HEK293 (cell line): ENCODE measurements at regions not wholly inside any gene's neighbourhood (a gene's known extent, or its start where the extent isn't known, plus 50 kb on each side); places are given as distances from the start of the nearest gene placed in this dataset.

ENCODE experiments used
- CTCF ChIA-PET: fragments of 350-600 bp; formaldehyde crosslinking; extraction: SDS; loops from one replicate; lab custom pipeline; 2021; ENCODE audit warnings: antibody characterized with exemption; lab: Yijun Ruan, JAX
- POLR2A ChIA-PET: fragments of 300-600 bp; formaldehyde crosslinking; extraction: SDS; loops from one replicate; lab custom pipeline; 2020; ENCODE audit warnings: antibody characterized with exemption, inconsistent platforms; lab: Yijun Ruan, JAX
- H3K27ac ChIP-seq: fragments of 200-500 bp; sonication (Bioruptor generic); 2 replicates; pipeline ENCODE4 v1.5.1; 2014; ENCODE audit warnings: low read depth, low read length, control low read depth, inconsistent platforms; ENCODE audit errors: extremely low read depth
- H3K36me3 ChIP-seq, 2 experiments: fragments of 200-500 bp in 1 of 2; sonication (Bioruptor generic) in 1 of 2; 1 replicate in 1 of 2; 2 replicates in 1 of 2; pipeline ENCODE4 v1.5.1; 2014 to 2017; ENCODE audit warnings: inconsistent platforms in 2 of 2, low read length in 2 of 2; ENCODE audit not compliant: control insufficient read depth in 2 of 2, insufficient read depth in 1 of 2
- H3K4me1 ChIP-seq: fragments of 200-500 bp; sonication (Bioruptor generic); 2 replicates; pipeline ENCODE4 v1.5.1; 2014; ENCODE audit warnings: mild to moderate bottlenecking, low read length, inconsistent platforms; ENCODE audit not compliant: control insufficient read depth, insufficient read depth
- H3K4me3 ChIP-seq: 2 replicates; pipeline ENCODE4 v1.5.1; 2011; ENCODE audit warnings: low read depth, mild to moderate bottlenecking, control low read depth, low read length, moderate library complexity
- H3K9me3 ChIP-seq: fragments of 200-500 bp; sonication (Bioruptor generic); 2 replicates; pipeline ENCODE4 v1.5.1; 2014; ENCODE audit warnings: low read depth, low read length, inconsistent platforms; ENCODE audit not compliant: control insufficient read depth, insufficient read depth
- GLI4 ChIP-seq: fragments of 450-650 bp; formaldehyde crosslinking; IDR thresholded peaks from 2 replicates; pipeline ENCODE4 v1.5.1; 2016; ENCODE audit warnings: missing biosample characterization, missing genetic modification characterization
- IKZF3 ChIP-seq: fragments of 450-650 bp; IDR thresholded peaks from 2 replicates; pipeline ENCODE4 v1.5.0; 2018; ENCODE audit warnings: missing biosample characterization, mild to moderate bottlenecking, missing genetic modification characterization, moderate library complexity
- KLF8 ChIP-seq: fragments of 450-650 bp; formaldehyde crosslinking; IDR thresholded peaks from 2 replicates; pipeline ENCODE4 v1.5.1; 2016; ENCODE audit warnings: missing biosample characterization, missing genetic modification characterization
- MZF1 ChIP-seq: fragments of 450-650 bp; formaldehyde crosslinking; IDR thresholded peaks from 2 replicates; pipeline ENCODE4 v1.5.1; 2017; ENCODE audit warnings: missing biosample characterization, missing genetic modification characterization, borderline replicate concordance
- PRDM1 ChIP-seq: fragments of 450-650 bp; formaldehyde crosslinking; IDR thresholded peaks from 2 replicates; pipeline ENCODE4; 2016; ENCODE audit warnings: missing biosample characterization, missing genetic modification characterization
- SALL2 ChIP-seq: fragments of 450-650 bp; formaldehyde crosslinking; IDR thresholded peaks from 2 replicates; pipeline ENCODE4 v1.5.0; 2017; ENCODE audit warnings: missing biosample characterization, mild to moderate bottlenecking, missing genetic modification characterization, borderline replicate concordance
- ZBTB21 ChIP-seq: fragments of 450-650 bp; formaldehyde crosslinking; IDR thresholded peaks from 2 replicates; pipeline ENCODE4 v1.5.1; 2017; ENCODE audit warnings: missing biosample characterization, missing genetic modification characterization
- ZFP3 ChIP-seq: fragments of 450-650 bp; formaldehyde crosslinking; IDR thresholded peaks from 2 replicates; pipeline ENCODE4 v1.5.1; 2016; ENCODE audit warnings: low read depth, missing biosample characterization, missing genetic modification characterization
- ZFP37 ChIP-seq: fragments of 450-650 bp; formaldehyde crosslinking; IDR thresholded peaks from 2 replicates; pipeline ENCODE4 v1.5.1; 2016; ENCODE audit warnings: missing biosample characterization, missing genetic modification characterization
- ZNF114 ChIP-seq: fragments of 450-650 bp; formaldehyde crosslinking; IDR thresholded peaks from 2 replicates; pipeline ENCODE4 v1.5.0; 2017; ENCODE audit warnings: missing biosample characterization, missing genetic modification characterization
- ZNF18 ChIP-seq: fragments of 450-650 bp; formaldehyde crosslinking; IDR thresholded peaks from 2 replicates; pipeline ENCODE4 v1.5.1; 2016; ENCODE audit warnings: missing biosample characterization, missing genetic modification characterization
- ZNF2 ChIP-seq: fragments of 450-650 bp; formaldehyde crosslinking; IDR thresholded peaks from 2 replicates; pipeline ENCODE4 v1.5.1; 2016; ENCODE audit warnings: missing biosample characterization, missing genetic modification characterization
- ZNF302 ChIP-seq: fragments of 450-650 bp; formaldehyde crosslinking; IDR thresholded peaks from 2 replicates; pipeline ENCODE4 v1.5.1; 2016; ENCODE audit warnings: missing biosample characterization, missing genetic modification characterization, low read depth
- ZNF398 ChIP-seq: fragments of 450-650 bp; formaldehyde crosslinking; IDR thresholded peaks from 2 replicates; pipeline ENCODE4 v1.5.1; 2017; ENCODE audit warnings: missing biosample characterization, missing genetic modification characterization
- ZNF560 ChIP-seq: fragments of 450-650 bp; formaldehyde crosslinking; IDR thresholded peaks from 2 replicates; pipeline ENCODE4 v1.5.1; 2017; ENCODE audit warnings: missing biosample characterization, missing genetic modification characterization, borderline replicate concordance
- ZNF585B ChIP-seq: fragments of 450-650 bp; formaldehyde crosslinking; IDR thresholded peaks from 2 replicates; pipeline ENCODE4 v1.5.1; 2016; ENCODE audit warnings: missing biosample characterization, missing genetic modification characterization
- ZNF626 ChIP-seq: fragments of 450-650 bp; sonication (Bioruptor Pico); formaldehyde crosslinking; IDR thresholded peaks from 2 replicates; pipeline ENCODE4 v1.5.1; 2018; ENCODE audit warnings: missing biosample characterization, missing genetic modification characterization, inconsistent platforms
- ZNF701 ChIP-seq: fragments of 450-650 bp; formaldehyde crosslinking; IDR thresholded peaks from 2 replicates; pipeline ENCODE4 v1.5.1; 2016; ENCODE audit warnings: missing biosample characterization, missing genetic modification characterization
- ZSCAN18 ChIP-seq: fragments of 450-650 bp; formaldehyde crosslinking; IDR thresholded peaks from 2 replicates; pipeline ENCODE4 v1.5.1; 2016; ENCODE audit warnings: missing biosample characterization, missing genetic modification characterization
- ZSCAN30 ChIP-seq: fragments of 450-650 bp; IDR thresholded peaks from 2 replicates; pipeline ENCODE4 v1.5.1; 2018; ENCODE audit warnings: missing biosample characterization, mild to moderate bottlenecking, missing genetic modification characterization, moderate library complexity
- TF ChIP-seq, protein P1 (sequence below): fragments of 450-650 bp; formaldehyde crosslinking; IDR thresholded peaks from 2 replicates; pipeline ENCODE4 v1.5.1; 2016; ENCODE audit warnings: missing biosample characterization, missing genetic modification characterization

DNA sequence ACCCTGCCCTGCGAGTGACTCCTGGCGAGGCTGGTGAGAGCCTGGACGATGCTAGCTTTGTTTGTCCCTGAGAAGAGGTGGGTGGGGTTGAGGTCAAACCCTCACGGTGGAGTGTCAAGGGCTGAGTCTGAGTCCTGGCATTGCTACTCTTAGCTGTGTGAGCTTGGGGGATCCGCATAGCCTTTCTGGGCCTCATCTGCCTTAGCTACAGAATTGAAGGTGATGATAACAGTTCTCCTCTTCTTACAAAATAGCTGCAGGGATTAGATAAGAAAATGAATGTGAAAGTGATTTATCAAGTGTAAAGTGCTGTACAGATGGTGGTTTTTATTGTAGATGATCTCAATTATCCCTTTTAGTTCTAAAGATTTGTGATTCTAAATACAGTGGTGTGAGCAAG is 144.6 kb downstream of the LPIN1 start:
- TF ChIP-seq ZNF2 (tag by site-specific recombination): no peak
- TF ChIP-seq ZSCAN18 (tag by site-specific recombination): no peak
- TF ChIP-seq IKZF3 (tag by site-specific recombination): no peak
- ChIA-PET CTCF (no interaction called here), POLR2A (no interaction called here)
- H3K36me3 ChIP-seq: no peaks in the 10 kb centered on the region
- H3K9me3 ChIP-seq: no peaks in the 10 kb centered on the region
- H3K27ac ChIP-seq: no peak overlapping the region
- no peaks in the 10 kb centered on the region for H3K4me1 ChIP-seq
- H3K4me3 ChIP-seq: no peak overlapping the region

GRCh38 chr2:11891671-11892440 is 145.4 kb downstream of the LPIN1 start:
- H3K4me1 ChIP-seq: no peaks in the 10 kb centered on the region
- no peaks in the 10 kb centered on the region for H3K9me3 ChIP-seq
- no peak overlapping the region for H3K27ac ChIP-seq
- ChIA-PET CTCF (no interaction called here), POLR2A (no interaction called here)
- TF ChIP-seq ZNF585B (no peak), ZBTB21 (tag by site-specific recombination) (no peak), ZNF398 (tag by site-specific recombination) (no peak), ZFP3 (tag by site-specific recombination) (no peak), ZNF114 (tag by site-specific recombination) (no peak), ZSCAN30 (tag by site-specific recombination) (no peak), ZNF626 (tag by site-specific recombination) (no peak), ZNF701 (tag by site-specific recombination) (no peak), SALL2 (no peak), ZNF302 (tag by site-specific recombination) (no peak), ZNF18 (tag by site-specific recombination) (no peak), ZNF560 (tag by site-specific recombination) (no peak), GLI4 (tag by site-specific recombination) (no peak), KLF8 (tag by site-specific recombination) (no peak), MZF1 (no peak), ZFP37 (tag by site-specific recombination) (no peak), PRDM1 (no peak)
- TF ChIP-seq, protein P1, sequence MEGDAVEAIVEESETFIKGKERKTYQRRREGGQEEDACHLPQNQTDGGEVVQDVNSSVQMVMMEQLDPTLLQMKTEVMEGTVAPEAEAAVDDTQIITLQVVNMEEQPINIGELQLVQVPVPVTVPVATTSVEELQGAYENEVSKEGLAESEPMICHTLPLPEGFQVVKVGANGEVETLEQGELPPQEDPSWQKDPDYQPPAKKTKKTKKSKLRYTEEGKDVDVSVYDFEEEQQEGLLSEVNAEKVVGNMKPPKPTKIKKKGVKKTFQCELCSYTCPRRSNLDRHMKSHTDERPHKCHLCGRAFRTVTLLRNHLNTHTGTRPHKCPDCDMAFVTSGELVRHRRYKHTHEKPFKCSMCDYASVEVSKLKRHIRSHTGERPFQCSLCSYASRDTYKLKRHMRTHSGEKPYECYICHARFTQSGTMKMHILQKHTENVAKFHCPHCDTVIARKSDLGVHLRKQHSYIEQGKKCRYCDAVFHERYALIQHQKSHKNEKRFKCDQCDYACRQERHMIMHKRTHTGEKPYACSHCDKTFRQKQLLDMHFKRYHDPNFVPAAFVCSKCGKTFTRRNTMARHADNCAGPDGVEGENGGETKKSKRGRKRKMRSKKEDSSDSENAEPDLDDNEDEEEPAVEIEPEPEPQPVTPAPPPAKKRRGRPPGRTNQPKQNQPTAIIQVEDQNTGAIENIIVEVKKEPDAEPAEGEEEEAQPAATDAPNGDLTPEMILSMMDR (tag by site-specific recombination): no peak
- H3K4me3 ChIP-seq: no peak overlapping the region
- no peaks in the 10 kb centered on the region for H3K36me3 ChIP-seq
